Activated CD4-positive, alpha-beta T cell treated with anti-CD3 and anti-CD28 coated beads, Interleukin-2, amount 10 ng/mL, durations not matched to agents 7 days and 5 days (primary cell): ENCODE measurements at regions not wholly inside any gene's neighbourhood (a gene's known extent, or its start where the extent isn't known, plus 50 kb on each side); places are given as distances from the start of the nearest gene placed in this dataset.

Source experiments
- CTCF ChIA-PET: fragments of 350-600 bp; sonication (Branson Sonifier 250); formaldehyde crosslinking; loops from one replicate; lab custom pipeline; 2021; ENCODE audit warnings: antibody characterized with exemption; lab: Charles Lee
- POLR2A ChIA-PET: fragments of 350-600 bp; sonication (Branson Sonifier 250); formaldehyde crosslinking; loops from one replicate; lab custom pipeline; 2021; ENCODE audit warnings: antibody characterized with exemption; lab: Charles Lee
- DNase-seq: peaks from one replicate; pipeline ENCODE4 v3.0.0-alpha.2; 2020
- H3K27ac Mint-ChIP-seq: one replicate; pipeline ENCODE4 v1.8.0; 2021; ENCODE audit warnings: mild to moderate bottlenecking, moderate library complexity, mixed read lengths
- H3K27me3 Mint-ChIP-seq: one replicate; pipeline ENCODE4 v1.8.0; 2021; ENCODE audit warnings: mixed read lengths
- H3K36me3 Mint-ChIP-seq: one replicate; pipeline ENCODE4 v1.8.0; 2021; ENCODE audit warnings: low read depth, mixed read lengths
- H3K4me1 Mint-ChIP-seq: one replicate; pipeline ENCODE4 v1.8.0; 2021; ENCODE audit warnings: mixed read lengths
- H3K4me3 Mint-ChIP-seq: one replicate; pipeline ENCODE4 v1.8.0; 2021; ENCODE audit warnings: mild to moderate bottlenecking, moderate library complexity, mixed read lengths
- H3K9me3 Mint-ChIP-seq: one replicate; pipeline ENCODE4 v1.8.0; 2021; ENCODE audit warnings: mixed read lengths

DNA sequence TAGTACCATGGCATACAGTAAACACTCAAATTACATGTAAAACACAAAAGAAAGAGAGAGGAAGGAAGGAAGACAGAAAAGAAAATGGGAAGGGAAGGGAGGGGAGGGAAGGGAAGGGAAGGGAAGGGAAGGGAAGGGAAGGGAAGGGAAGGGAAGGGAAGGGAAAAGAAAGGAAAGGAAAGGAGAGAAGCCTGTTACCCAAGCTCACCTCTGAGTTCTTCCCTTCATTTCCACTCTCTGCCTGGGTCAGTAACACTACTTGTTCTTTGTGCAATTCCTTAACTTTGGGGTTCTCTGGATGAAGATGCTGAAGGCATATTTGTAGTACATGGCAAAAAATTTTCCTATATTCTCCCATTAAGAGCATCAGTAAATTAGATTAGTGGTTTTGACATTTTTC, 241.0 kb downstream of the RAB28 start:
- ChIA-PET CTCF (interaction anchor here (0.7 kb wide), 1 partner anchor 61 kb away, joined by 4 read pairs; no protein-coding TSS in a partner anchor), POLR2A (no interaction called here)
- no peaks in the 10 kb centered on the region for H3K27me3 Mint-ChIP-seq
- H3K36me3 Mint-ChIP-seq, result no peaks in the 10 kb centered on the region
- no peaks in the 10 kb centered on the region for H3K4me1 Mint-ChIP-seq
- H3K9me3 Mint-ChIP-seq, result peaks cover 6% of the 10 kb centered on the region
- no peak overlapping the region for H3K4me3 Mint-ChIP-seq
- DNase-seq, result no peak
- no peak overlapping the region for H3K27ac Mint-ChIP-seq

DNA sequence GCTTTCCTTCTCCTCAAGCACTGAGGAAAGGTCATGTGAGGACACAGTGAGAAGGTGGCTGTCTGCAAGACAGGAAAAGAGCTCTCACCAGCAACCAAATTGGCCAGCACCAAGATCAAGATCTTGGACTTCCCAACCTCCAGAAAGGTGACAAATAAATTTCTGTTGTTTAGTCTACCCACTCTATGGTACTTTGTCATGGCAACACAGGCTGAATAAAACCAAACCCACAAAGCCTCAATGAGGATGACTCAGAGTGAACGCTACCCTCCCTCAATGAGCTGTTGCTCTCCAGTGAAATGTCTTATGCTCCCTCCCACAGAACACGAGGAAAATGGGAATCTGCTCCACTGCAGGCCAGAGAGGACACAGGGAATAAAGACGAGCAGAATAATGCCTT, 244.1 kb downstream of the RAB28 start:
- CTCF ChIA-PET, result no interaction called here
- Mint-ChIP-seq H3K27me3 (no peaks in the 10 kb centered on the region), H3K36me3 (no peaks in the 10 kb centered on the region), H3K9me3 (peaks cover 3% of the 10 kb centered on the region), H3K4me1 (no peaks in the 10 kb centered on the region), H3K4me3 (no peak overlapping the region), H3K27ac (no peak overlapping the region)
- DNase-seq, result no peak
- POLR2A ChIA-PET, result no interaction called here

DNA sequence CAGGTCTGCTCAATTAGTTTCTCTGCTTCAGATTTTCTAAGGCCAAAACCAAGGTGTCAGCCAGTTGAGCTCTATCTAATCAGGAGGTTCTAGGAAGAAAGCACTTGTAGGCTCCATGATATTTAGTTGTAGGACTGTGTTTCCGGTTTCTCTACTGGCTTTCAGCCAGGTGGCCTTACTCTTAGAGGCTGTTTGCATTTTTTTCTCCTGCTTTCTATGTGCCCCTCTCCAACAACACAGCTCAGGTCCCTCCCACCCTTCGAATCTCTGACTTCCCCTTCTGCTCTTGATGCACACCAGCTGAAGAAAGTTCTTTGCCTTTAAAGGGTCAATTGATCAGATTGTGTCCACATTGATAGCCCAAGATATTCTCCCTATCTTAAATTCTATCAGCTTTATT, 245.2 kb downstream of the RAB28 start:
- DNase-seq, result no peak
- H3K36me3 Mint-ChIP-seq, result no peaks in the 10 kb centered on the region
- CTCF ChIA-PET, result interaction anchor here (0.5 kb wide), 1 partner anchor 129 kb away, joined by 5 read pairs; no protein-coding TSS in a partner anchor
- H3K4me1 Mint-ChIP-seq, result no peaks in the 10 kb centered on the region
- H3K9me3 Mint-ChIP-seq, result peaks cover 3% of the 10 kb centered on the region
- POLR2A ChIA-PET, result no interaction called here
- no peaks in the 10 kb centered on the region for H3K27me3 Mint-ChIP-seq
- no peak overlapping the region for H3K27ac Mint-ChIP-seq
- H3K4me3 Mint-ChIP-seq, result no peak overlapping the region

DNA sequence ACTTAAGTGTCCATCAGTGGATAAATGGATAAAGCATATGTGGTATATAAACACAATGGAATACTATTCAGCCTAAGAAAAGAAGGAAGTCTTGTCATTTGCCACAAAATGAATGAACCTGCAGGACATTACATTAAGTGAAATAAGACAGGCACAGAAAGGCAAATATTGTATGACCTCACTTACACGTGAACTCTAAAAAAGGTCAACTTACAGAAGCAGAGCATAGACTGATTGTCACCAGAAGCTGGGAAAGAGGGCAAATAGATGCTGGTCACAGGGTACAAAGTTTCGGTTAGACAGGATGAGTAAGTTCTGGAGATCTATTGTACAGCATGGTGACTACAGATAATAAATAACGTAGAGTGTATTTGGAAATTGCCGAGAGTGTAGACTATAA, 247.7 kb downstream of the RAB28 start:
- H3K27me3 Mint-ChIP-seq, result no peaks in the 10 kb centered on the region
- DNase-seq, result no peak
- no peaks in the 10 kb centered on the region for H3K4me1 Mint-ChIP-seq
- POLR2A ChIA-PET, result no interaction called here
- no peak overlapping the region for H3K27ac Mint-ChIP-seq
- no peaks in the 10 kb centered on the region for H3K36me3 Mint-ChIP-seq
- peaks cover 10% of the 10 kb centered on the region for H3K9me3 Mint-ChIP-seq
- CTCF ChIA-PET, result no interaction called here
- H3K4me3 Mint-ChIP-seq, result no peak overlapping the region

DNA sequence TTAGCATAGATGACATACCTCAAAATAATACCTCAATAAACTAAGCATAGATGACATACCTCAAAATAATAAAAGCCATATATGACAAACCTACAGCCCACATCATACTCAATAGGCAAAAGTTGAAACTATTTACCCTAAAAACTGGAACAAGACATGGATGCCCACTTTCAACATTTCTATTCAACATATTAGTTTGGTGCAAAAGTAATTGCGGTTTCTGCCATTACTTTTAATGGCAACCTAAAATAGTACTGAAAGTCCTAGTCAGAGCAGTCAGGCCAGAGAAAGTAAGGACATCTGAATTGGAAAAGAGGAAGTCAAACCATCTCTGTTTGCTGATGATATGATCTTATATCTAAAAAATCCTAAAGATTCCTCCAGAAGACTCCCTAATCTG, 250.4 kb downstream of the RAB28 start:
- POLR2A ChIA-PET, result no interaction called here
- H3K27me3 Mint-ChIP-seq, result no peaks in the 10 kb centered on the region
- no peak overlapping the region for H3K4me3 Mint-ChIP-seq
- no peaks in the 10 kb centered on the region for H3K4me1 Mint-ChIP-seq
- no peak for DNase-seq
- no peaks in the 10 kb centered on the region for H3K36me3 Mint-ChIP-seq
- CTCF ChIA-PET, result no interaction called here
- no peak overlapping the region for H3K27ac Mint-ChIP-seq
- peaks cover 15% of the 10 kb centered on the region for H3K9me3 Mint-ChIP-seq

DNA sequence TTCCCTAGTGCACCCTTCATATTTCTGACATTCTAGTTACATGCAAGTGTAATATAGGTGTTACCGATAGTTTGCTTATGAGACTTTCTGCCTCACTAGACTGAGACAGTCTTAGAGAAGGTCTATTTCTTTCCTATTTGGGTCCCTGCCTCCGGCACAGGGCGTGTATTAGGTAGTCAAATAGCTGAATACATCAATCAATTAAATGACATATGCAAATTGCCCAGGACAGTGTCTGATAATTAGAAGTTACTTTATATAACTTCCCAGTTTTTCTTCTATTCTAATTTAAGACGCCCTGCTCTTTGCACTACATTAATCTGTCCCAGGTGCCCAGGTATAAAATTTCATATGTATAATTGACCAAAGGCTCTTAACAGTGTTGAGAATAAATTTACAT, 264.2 kb downstream of the RAB28 start:
- DNase-seq, result no peak
- POLR2A ChIA-PET, result no interaction called here
- Mint-ChIP-seq H3K9me3 (peaks cover 10% of the 10 kb centered on the region), H3K36me3 (no peaks in the 10 kb centered on the region), H3K27ac (no peak overlapping the region), H3K4me1 (no peaks in the 10 kb centered on the region), H3K4me3 (no peak overlapping the region), H3K27me3 (no peaks in the 10 kb centered on the region)
- CTCF ChIA-PET, result no interaction called here

DNA sequence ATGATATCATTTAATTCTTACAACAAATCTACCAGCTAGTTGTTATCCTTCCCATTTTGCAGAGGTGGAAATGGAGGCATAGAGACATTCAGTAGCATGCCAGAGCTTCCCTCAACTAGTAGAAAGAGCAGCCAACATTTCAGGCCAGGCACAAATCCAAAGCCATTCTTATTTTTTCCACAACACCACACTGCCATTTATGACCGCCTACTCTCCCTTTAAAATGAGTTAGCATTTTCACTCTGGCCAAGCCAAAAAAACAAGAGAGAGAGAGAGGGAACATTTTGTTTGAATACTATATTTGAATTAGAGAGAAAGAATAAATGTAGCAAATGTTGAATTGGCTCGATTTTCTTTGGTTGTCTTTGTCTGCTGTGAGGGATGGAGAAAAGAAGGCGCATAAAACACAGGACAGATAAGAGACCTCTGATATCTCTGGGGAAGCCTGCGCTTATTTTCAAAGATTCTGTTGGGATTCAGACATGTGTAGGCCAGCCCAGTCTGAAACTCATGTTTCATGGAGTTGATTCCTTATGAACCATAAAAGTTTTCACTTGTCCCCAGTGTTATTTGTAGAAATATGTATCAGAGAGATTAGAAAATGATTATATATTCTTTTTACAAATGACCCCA, 265.7 kb downstream of the RAB28 start:
- ChIA-PET CTCF (no interaction called here), POLR2A (no interaction called here)
- no peaks in the 10 kb centered on the region for H3K4me1 Mint-ChIP-seq
- H3K36me3 Mint-ChIP-seq, result no peaks in the 10 kb centered on the region
- DNase-seq, result no peak
- H3K9me3 Mint-ChIP-seq, result peaks cover 10% of the 10 kb centered on the region
- H3K27me3 Mint-ChIP-seq, result no peaks in the 10 kb centered on the region
- H3K27ac Mint-ChIP-seq, result no peak overlapping the region
- H3K4me3 Mint-ChIP-seq, result no peak overlapping the region

DNA sequence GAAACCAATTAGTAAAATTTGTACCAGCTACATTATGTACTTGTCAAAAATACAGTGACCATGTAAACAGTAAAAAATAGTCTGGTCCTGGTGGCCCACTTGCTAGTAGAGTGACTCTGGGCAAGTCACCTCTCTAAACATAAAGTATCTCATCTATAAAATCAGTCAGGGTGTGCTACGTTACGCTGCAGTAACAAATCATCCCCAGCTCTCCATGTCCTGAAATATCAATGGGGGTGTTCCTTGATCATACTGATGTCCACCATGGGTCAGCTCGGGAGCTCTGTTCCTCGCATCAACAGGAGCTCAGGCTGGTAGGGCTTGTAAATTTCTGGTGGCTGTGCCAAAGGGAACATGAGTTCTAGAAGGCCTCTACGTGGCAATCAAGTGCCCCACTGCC, 268.6 kb downstream of the RAB28 start:
- Mint-ChIP-seq H3K27ac (no peak overlapping the region), H3K27me3 (no peaks in the 10 kb centered on the region), H3K4me1 (no peaks in the 10 kb centered on the region), H3K4me3 (no peak overlapping the region), H3K9me3 (peaks cover 10% of the 10 kb centered on the region), H3K36me3 (no peaks in the 10 kb centered on the region)
- no peak for DNase-seq
- ChIA-PET CTCF (interaction anchor here (0.6 kb wide), 1 partner anchor 366 kb away, joined by 3 read pairs; no protein-coding TSS in a partner anchor), POLR2A (no interaction called here)

DNA sequence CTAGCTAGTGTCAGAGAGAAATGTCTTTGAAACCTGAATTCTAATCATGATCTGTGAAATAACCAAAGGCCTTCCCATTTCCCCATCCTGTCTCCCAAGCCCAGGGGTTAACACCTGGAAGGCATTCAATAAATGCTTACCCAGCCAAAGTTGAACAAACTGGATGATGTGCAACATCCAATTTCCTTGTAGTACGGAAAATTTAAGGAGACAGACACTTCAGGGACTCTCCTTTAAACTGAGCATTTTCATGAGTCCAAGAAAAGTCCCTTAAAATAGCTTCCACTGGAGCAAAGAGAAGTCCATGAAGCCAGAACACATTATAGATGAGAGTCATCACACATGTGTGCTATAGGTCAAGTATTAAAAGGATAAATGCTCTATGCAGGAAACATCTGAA, 271.2 kb downstream of the RAB28 start:
- no peaks in the 10 kb centered on the region for H3K36me3 Mint-ChIP-seq
- H3K4me3 Mint-ChIP-seq, result no peak overlapping the region
- CTCF ChIA-PET, result no interaction called here
- no peak overlapping the region for H3K27ac Mint-ChIP-seq
- POLR2A ChIA-PET, result no interaction called here
- no peak for DNase-seq
- H3K4me1 Mint-ChIP-seq, result no peaks in the 10 kb centered on the region
- H3K9me3 Mint-ChIP-seq, result peaks cover 10% of the 10 kb centered on the region
- H3K27me3 Mint-ChIP-seq, result no peaks in the 10 kb centered on the region

DNA sequence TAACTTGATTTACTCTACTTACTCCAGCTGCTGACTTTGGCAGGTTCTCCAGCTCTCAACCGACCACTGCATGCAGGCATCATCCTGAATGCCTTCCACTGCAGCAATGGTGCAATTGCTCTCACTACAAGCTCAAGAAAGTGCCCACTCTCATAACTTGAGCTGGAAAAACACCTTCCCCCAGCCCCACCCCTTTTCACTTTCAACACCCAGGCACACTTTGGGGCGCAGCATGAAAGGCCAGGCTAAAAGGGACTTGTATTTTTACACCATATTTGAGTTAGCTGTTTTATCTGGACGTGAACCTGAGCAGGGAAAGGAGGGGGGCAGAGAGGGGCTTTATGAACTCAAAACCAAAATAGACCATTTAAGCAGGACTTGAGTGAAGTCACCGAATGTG, 274.5 kb downstream of the RAB28 start:
- CTCF ChIA-PET, result no interaction called here
- Mint-ChIP-seq H3K27ac (no peak overlapping the region), H3K27me3 (no peaks in the 10 kb centered on the region), H3K9me3 (no peaks in the 10 kb centered on the region), H3K4me1 (no peaks in the 10 kb centered on the region), H3K4me3 (no peak overlapping the region), H3K36me3 (no peaks in the 10 kb centered on the region)
- no peak for DNase-seq
- POLR2A ChIA-PET, result no interaction called here

DNA sequence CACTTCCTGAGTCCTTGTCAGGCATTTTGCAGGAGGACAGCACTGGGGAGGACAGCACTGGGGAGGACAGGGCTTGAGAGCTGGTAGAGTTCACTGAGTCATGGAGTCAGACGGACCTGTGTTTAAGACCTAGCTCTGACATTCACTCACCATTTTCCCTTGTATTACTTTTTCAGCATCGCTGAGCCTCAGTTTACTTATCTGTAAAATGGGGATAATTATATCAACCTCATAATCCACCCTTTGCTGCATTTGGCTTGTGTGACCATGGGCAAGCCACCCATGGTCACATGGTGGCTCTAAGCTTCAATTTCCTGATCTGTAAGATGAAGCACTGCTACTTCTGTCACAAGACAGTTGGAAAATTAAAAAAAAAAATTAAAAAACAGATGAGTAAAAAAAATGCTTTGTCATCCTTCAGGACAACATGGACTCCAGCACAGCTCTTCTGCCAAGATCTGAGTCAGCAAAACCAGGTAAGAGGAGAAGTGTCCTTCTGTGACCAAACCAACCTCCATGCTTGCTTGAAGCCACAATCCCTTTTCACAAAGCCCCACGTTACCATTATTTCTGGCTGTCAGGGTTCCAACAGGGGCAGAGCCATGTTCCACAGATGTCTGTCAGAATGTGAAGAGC, 275.5 kb downstream of the RAB28 start:
- ChIA-PET CTCF (interaction anchor here (0.8 kb wide), 1 partner anchor 84 kb away, joined by 3 read pairs; no protein-coding TSS in a partner anchor), POLR2A (no interaction called here)
- Mint-ChIP-seq H3K27me3 (no peaks in the 10 kb centered on the region), H3K27ac (no peak overlapping the region), H3K4me3 (no peak overlapping the region), H3K9me3 (no peaks in the 10 kb centered on the region), H3K36me3 (no peaks in the 10 kb centered on the region), H3K4me1 (no peaks in the 10 kb centered on the region)
- DNase-seq, result no peak

DNA sequence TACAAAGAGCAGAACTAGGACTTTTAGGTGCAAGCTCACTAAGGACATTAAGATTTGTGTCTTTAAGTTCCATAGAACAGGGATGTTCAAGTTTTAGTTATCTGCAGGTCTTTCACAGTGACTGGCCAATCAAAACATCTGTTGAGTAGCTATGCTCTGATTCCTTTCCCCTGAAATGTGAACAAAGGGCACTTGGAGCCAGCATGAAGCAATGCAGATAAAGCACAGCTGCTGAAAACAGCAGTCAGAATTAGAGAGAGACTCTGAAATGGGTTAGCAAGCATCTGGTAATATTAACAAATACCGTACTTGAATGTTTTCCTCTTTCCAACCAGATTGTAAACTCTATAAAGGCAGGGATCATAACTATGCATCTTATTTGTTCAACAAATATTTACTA, 276.9 kb downstream of the RAB28 start:
- Mint-ChIP-seq H3K36me3 (no peaks in the 10 kb centered on the region), H3K4me1 (no peaks in the 10 kb centered on the region)

DNA sequence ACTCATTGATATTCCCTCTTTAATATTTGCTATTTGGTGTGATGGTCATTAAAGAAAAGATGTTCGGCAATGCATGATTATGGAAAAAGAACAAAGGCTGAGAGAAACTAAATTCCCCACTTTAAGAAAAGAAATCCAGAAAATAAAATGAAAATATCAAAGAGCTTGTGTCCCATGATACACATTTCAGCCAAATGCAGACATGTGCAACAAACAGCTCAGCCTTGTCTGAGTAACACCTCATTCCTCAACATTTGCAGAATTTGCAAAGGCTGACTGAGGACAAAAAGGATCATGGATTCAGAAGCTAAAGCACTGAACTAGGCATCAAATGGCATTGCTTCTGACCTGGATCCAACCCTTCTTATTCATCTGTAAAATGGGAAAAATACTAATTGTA, 281.0 kb downstream of the RAB28 start:
- CTCF ChIA-PET, result no interaction called here
- Mint-ChIP-seq H3K27me3 (no peaks in the 10 kb centered on the region), H3K27ac (no peak overlapping the region), H3K9me3 (no peaks in the 10 kb centered on the region), H3K4me1 (no peaks in the 10 kb centered on the region), H3K4me3 (no peak overlapping the region), H3K36me3 (no peaks in the 10 kb centered on the region)
- POLR2A ChIA-PET, result no interaction called here
- no peak for DNase-seq

More for the DNA sequence above, 276.9 kb downstream of the RAB28 start:
- Mint-ChIP-seq H3K4me3 (no peak overlapping the region), H3K27me3 (no peaks in the 10 kb centered on the region), H3K27ac (no peak overlapping the region), H3K9me3 (no peaks in the 10 kb centered on the region)
- ChIA-PET POLR2A (no interaction called here), CTCF (no interaction called here)
- DNase-seq, result no peak

DNA sequence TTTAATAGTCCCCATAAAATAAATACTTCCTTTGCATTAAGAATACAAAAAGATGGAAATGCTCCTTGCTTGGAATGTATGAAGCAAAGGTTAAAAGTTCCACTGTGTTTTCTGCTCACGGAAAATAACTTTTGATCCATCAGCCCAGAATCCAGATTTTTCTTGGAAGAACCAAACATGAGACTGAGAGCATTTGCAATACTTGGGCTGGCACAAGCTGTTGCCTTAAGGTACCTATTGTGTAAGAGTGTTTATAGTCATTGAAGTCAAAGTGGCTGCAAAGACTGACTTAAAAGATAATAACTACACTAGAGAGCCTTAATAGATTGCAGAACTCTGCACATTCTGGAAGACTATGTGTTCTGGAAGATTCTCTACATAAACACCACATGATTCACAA, 281.4 kb downstream of the RAB28 start:
- Mint-ChIP-seq H3K27me3 (no peaks in the 10 kb centered on the region), H3K4me3 (no peak overlapping the region), H3K36me3 (no peaks in the 10 kb centered on the region), H3K9me3 (no peaks in the 10 kb centered on the region), H3K27ac (no peak overlapping the region), H3K4me1 (no peaks in the 10 kb centered on the region)
- CTCF ChIA-PET, result no interaction called here
- POLR2A ChIA-PET, result no interaction called here
- no peak for DNase-seq
